WI38 (cell line): ENCODE measurements at regions not wholly inside any gene's neighbourhood (a gene's known extent, or its start where the extent isn't known, plus 50 kb on each side); places are given as distances from the start of the nearest gene placed in this dataset.

Source experiments
- H3K4me3 ChIP-seq: 2 replicates; pipeline ENCODE4 v1.5.1; 2011; ENCODE audit warnings: low read depth, mild to moderate bottlenecking, control low read depth, low read length
- TF ChIP-seq, protein P1 (sequence below): IDR thresholded peaks from 2 replicates; pipeline ENCODE4 v1.5.1; 2012; ENCODE audit warnings: low read depth, mild to moderate bottlenecking, control low read depth, low read length

DNA sequence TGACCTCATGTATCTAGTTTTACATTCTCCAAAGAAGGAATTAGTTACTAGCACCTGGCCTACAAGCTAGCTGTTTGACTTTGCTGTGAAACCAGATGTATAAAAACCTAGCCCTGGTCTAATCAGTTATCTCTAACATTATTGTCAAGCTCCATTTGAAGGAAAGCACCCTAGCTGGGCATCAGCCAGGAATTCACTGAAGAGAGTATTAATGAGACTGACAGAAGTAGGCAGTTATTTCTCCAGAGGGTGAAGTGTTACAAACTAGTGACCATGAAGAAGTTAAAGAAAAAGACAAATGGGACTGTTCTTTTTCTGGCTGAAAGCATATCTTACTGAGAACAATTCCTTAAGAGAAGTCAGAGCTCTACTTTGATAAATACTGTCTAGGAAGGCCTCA, 2529.3 kb upstream of the PCDH20 start:
- no peak overlapping the region for H3K4me3 ChIP-seq
- TF ChIP-seq, protein P1, sequence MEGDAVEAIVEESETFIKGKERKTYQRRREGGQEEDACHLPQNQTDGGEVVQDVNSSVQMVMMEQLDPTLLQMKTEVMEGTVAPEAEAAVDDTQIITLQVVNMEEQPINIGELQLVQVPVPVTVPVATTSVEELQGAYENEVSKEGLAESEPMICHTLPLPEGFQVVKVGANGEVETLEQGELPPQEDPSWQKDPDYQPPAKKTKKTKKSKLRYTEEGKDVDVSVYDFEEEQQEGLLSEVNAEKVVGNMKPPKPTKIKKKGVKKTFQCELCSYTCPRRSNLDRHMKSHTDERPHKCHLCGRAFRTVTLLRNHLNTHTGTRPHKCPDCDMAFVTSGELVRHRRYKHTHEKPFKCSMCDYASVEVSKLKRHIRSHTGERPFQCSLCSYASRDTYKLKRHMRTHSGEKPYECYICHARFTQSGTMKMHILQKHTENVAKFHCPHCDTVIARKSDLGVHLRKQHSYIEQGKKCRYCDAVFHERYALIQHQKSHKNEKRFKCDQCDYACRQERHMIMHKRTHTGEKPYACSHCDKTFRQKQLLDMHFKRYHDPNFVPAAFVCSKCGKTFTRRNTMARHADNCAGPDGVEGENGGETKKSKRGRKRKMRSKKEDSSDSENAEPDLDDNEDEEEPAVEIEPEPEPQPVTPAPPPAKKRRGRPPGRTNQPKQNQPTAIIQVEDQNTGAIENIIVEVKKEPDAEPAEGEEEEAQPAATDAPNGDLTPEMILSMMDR = no peak

DNA sequence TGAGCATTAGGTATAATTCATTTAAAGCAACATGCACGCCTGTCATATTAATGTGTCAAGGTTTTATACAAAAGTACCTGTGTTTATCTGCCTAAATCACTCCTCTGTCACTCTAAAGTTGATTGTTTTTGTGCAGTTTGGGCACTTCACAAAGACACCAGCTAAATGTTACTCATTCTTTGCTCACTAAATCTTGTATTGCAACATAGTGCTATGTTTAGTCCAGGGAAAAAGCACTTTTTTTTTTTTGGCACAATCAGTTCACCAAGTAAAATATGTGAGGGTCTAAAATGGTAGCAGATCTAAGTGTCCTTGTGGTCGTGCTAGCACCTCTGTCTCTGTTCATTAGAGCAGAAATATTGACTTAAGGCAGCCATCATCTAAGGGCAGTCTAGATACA, 2526.7 kb upstream of the PCDH20 start:
- TF ChIP-seq, protein P1 = no peak
- no peak overlapping the region for H3K4me3 ChIP-seq

DNA sequence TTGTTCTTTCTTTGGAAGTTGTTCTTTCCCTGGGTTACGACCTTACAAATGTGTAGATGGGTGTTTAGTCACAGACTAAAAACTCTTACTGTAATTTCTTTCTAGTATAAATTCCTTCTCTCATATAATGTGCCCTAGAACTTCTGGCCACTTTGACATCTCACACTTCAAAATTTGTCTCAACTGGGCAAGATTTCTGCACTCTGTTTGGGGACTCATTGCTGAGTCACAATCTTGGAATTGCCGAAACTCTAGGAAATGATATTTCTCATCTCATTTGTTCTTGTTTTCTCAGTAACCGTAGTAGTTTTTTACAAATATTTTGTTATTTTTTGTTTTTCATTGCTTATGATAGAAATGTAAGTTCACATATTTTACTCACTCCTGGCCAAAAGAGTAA, 2523.2 kb upstream of the PCDH20 start:
- H3K4me3 ChIP-seq = no peak overlapping the region
- TF ChIP-seq, protein P1 = no peak

DNA sequence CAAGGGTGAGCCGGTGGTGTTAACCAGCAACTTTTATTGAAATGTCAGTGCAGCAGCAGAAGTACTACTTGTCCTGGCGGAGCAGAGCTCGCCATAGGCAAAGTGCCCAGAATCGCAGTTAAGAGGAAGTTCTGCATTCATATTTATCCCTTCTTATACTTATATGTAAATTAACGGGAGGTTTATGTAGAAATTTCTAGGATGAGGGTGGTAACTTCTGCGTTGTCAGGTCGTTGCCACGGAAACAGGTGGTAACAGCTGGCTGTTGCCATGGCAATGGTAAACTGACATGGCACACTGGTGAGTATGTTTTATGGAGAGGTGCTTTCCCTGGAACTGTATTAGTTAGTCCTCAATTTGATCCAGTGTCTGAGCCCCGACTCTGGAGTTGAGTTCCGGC, 2494.9 kb upstream of the PCDH20 start:
- no peak overlapping the region for H3K4me3 ChIP-seq
- TF ChIP-seq, protein P1 = no peak

DNA sequence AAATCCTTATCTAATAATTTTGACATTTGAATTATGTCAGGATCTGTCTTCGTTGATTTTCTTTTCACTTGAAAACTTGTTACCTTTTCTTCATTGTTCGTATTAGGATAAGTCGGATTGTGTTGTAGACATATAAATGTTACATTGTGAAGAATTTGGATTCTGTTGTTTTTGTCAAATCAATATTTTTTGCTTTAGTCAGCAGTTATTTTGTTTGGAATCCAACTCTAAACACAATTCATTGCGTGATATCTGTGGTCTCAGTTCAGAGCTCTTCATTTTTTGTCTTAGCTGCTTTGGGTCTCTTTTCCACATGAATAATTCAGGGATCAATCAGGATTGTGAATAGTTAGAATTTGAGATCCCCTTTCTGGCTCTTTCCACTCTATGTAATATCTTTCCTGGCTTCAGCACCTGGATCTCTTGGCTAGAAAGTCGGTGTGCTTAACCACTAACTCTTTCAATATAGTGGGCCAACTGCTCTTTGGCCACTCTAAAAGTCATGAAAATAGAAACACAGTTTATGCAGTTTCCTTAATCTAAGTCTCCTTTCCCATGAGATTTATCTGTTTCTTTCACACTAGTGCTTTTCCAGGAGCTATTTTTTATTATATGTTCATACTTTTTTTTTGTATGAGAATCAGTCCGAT, 2494.2 kb upstream of the PCDH20 start:
- H3K4me3 ChIP-seq = no peak overlapping the region
- TF ChIP-seq, protein P1 = no peak

DNA sequence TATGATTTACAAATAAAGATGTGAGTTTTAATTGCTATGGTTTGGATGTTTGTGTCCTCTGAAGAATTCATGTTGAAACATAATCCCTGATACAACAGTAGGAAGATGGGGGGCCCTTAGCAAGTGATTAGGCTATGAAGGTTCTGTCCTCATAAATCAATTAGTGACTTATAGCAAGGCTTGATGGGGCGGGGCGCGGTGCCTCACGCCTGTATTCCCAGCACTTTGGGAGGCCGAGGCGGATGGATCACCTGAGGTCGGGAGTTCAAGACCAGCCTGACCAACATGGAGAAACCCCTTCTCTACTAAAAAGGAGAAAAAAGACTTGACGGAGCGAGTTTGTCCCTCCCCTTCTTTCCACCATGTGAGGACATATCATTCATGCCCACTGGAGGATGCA, 2486.5 kb upstream of the PCDH20 start:
- H3K4me3 ChIP-seq = no peak overlapping the region
- TF ChIP-seq, protein P1 = no peak

DNA sequence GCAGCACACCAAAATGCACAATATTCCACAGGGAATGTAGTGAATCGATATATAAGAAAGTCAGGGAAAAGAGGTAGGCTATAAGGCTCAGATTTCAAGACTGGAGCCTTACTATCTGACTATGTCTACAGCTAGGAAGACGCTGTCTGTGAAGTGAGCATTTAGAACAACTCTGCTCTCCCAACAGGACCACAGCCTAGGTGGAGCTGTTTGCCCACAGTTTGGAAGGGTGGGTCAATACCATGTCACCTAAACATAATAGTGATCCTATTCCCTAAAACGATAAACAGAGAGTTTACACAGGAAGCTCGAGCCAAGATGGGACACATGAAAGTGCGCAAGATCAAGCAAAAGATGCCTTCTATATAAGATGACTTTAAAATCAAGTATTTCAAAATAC, 2486.0 kb upstream of the PCDH20 start:
- no peak overlapping the region for H3K4me3 ChIP-seq
- TF ChIP-seq, protein P1 = no peak
